ENCODE measurements at regions not wholly inside any gene's neighbourhood (a gene's known extent, or its start where the extent isn't known, plus 50 kb on each side); places are given as distances from the start of the nearest gene placed in this dataset.
"Not testable (repeated sequence)": the region's sequence is repeated elsewhere in the genome, so short reads cannot be mapped to it uniquely, and the experiment has no call there.

DNA sequence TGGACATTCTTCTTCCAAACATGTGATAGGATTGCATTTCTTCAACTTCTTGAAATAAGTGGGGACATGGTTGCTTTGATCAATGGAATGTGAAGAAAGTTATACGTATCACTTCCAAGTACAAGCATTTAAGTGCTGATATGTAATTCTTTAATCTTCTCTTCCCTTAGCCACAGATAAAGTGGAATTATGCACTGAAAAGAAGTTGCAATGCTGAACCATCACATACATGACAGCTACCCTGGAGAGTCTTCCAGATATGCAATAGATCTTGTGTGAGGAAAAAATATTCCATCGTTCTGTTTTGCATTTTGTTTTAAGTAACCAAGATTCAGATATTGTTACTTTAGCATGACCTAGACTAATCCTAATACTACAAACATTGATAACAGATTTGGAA, 674.3 kb downstream of the NSUN3 start:
- DNase-seq: no peak

DNA sequence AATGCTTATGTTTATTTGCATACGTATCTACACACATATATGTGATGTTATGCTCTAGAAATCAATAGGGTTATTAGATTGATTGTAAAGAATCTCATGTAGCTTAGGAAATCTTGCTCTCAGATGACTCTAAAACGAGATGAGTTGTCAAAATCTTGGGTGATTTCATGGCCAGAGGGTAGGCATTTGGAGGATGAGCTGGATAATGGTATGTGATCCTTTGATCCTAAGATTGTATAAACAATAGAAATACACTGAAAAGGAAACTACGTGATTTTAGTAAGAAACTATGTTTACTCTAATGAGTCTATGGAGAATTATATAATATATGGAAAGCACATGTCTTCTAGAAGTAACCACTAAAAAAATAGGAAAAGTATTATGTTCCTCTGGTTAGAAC, 676.6 kb downstream of the NSUN3 start:
- DNase-seq: no peak

DNA sequence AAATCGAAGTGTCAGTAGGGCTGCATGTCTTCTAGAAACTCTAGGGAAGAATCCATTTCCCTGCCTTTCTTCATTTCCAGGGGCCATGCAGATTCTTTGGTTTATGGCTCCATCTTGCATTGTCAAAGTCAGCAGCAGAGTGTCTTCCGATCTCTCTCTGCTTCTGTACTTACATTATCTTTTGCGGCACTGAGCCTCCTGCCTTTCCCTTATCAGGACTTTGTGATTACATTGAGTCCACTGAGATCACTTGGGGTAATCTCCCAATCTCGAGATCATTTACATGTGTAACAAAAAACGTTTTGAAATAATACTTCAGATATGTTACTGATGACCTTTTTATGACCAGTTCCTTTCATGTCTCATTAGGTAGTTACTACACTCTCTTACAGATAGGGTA, 695.9 kb downstream of the NSUN3 start:
- no peak for DNase-seq

DNA sequence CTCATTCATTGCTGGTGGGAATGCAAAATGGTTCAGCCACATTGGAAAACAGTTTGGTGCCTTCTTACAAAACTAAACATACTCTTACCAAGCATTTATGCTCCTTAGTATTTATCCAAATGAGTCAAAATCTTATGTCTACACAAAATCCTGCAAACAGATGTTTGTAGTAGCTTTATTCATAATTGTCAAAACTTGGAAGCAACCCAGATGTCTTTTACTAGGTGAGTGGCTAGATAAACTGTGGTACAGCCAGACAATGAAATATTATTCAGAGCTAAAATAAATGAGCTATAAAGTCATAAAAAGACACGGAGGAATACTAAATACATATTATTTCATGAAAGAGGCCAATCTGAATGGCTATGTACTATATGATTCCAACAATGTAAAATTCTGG, 709.5 kb downstream of the NSUN3 start:
- no peak for DNase-seq

DNA sequence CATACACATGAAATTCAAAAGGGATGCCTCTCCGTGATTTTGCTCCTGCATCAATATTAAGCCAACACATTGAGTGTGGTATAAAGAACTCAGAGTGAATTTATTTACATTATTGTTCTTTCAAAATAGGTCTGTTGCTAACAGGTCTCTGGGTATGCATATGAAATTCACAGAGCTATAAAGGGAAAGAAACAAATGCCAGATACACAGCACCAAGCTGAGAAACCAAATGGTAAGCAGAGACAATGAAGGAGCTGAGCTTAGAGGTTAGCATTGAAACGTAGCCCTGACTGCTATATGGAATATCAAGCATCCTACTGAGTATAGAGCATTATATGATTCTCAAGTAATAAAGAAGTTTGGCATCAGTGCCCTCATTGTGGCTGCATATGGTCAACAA, 712.9 kb downstream of the NSUN3 start:
- no peak for DNase-seq

DNA sequence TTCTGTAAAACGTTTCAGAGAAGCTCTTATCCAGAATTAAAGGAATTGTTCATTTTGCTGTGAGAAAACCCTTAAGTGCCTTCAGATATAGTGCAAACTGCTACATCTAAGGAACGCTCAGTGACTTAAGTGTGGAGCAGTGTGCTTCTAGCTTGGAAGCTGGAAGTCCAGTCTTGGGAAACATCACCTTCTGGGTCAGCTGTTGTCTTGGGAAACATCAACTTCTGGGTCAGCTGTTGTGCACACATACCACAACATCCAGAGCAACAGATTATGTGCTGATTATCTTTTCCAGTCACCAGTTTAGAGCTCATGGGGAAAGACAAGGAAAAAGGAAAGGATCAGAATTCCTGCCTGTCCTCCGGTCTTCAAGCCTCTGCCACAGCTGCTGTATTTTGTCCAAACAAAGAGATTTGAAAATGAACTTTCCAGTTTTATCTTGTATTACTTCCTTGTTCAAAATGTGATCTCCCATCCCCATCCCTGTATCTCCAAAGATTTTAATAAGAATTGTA, 713.6 kb downstream of the NSUN3 start:
- no peak for DNase-seq

DNA sequence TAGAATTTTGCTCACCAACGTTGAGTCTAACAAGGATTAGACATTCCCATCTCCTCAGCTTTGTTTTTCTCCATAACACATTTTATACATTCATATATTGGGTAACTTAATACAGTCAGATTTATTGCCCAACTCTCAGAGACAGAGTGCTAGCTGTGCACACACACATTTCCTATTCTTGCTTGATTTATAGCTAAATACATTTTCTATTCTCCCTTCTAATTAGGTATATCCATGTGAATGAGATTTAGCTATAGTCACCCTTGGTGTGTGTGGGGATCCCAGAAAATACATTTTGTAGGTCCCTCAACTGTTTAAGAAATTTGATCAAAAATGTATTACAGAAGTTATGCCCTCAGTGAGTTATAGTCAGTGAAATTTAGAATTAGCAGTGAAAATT, 715.4 kb downstream of the NSUN3 start:
- DNase-seq: no peak

DNA sequence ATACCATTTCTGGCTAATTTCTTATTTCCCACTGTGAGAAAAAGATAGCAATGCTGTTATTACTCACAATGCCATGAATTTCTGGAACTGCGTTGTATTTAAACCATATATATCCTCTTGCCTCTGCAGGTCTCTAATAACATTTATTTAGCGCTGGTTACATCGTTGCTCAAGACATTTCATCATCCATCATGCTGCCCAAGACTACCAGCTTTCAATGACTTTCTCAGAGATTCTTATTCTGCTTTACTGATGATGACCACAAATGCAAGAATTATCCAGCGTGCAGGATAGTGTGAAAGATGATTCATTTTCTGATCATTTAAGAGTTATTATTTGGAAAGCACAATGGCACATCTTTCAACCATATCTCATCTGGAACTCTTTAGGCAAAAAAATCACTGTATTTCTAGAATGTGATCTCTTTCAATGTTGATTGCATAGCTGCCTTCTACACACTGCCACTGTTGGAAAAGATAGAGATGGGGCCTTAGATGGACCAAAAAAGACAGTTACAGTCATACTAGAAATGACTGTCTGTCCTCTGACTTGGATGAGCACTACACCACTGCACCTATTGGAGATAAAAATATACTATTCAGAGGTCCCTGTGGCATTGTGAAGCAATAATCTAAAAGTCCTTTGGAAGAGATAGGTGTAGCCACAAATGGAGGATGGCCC, 716.1 kb downstream of the NSUN3 start:
- DNase-seq: no peak

DNA sequence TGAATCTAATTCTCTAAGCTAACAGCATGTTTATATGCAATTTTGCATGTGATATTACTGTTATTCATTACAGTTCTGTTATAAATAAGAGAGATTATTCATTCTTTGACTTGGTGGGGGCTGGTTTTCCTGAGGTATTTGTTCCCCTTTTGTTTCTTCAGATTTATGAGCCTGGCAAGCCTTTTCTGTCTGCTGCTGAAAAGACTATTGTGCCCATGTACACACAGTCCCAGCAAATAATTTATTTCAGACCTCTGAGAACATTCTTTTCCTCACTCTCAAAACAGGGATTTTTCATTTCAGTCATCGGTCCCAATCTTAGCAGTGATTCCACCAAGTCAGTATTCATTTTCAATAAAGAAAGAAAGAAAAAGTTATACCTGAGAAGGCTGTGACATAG, 716.8 kb downstream of the NSUN3 start:
- DNase-seq: no peak

DNA sequence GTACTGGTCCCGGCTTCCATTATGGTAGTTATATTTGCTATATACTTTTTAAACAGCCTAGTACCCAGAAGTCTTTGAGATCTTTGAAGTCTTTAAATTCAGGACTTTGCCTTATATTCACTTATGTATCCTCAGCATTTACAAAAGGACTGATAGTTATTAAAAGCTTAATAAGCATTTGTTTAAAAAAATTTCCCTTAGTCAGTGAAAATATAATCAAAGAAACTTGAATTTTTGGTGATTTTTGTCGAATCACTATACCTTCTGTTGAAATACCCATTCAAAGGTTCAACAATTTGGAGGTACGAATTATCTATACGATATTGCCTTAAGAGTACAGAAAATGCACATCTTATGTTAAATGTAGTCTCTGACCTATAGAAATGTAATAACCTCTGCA, 721.4 kb downstream of the NSUN3 start:
- DNase-seq: no peak

DNA sequence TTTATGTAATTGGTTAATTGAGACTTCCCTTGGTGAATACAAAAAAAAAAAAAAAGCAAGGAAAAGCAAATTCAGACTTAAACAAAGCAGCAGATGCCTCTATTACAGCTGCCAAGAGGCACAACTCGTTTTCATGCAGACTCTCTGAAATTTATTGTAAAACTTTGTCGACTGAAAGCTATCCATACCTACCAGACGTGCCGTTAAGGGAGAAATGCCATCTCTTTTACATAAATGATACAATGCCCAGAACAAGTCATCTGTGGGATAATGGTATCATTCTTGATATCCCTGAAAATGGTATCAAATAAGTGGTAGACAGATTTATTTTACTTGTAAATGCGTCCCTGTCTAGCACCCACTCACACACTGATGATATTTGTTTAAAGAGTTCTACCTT, 724.2 kb downstream of the NSUN3 start:
- DNase-seq: no peak

DNA sequence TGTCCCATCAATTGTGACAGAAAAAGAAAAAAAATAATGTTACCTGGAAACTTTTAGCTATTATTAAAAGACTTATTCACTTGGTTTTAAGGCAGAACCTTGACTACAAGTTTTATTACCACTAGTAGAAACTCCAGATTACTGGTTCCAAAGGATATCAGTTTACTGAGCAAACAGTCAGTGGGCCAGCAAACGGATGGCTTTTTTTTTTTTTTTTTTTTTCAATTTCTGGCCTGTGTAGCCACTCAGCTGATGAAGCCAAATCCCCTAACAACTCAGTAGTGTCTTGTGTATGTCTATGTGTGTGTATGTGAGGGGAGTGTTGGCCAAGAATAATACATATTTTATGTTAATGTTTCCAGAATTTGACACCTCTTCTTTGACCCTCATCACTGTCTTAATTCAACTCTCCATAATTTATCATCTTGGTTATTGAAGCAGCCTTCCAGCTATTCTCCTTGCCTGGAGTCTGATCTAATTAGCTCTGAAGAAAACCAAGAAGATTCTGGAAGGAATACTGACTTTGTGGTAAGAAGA, 724.9 kb downstream of the NSUN3 start:
- no peak for DNase-seq

DNA sequence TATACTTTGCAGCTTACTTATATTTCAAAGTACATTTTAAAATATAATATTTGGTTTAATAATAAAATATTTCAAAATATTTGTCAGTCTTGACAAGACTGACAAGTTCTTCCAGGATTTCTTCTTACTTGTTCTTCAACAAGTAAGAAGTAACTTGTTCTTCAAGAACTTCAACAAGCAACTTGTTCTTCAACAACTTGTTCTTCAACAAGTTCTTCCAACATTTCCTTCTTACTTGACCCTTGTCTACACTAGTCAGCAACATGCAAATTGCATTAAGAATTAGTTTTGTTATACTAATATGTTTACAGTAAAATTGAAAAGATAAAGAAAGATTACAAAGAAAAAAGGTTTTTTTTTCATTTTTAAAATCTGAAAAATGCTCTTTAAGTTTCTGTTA, 731.7 kb downstream of the NSUN3 start:
- DNase-seq: no peak

DNA sequence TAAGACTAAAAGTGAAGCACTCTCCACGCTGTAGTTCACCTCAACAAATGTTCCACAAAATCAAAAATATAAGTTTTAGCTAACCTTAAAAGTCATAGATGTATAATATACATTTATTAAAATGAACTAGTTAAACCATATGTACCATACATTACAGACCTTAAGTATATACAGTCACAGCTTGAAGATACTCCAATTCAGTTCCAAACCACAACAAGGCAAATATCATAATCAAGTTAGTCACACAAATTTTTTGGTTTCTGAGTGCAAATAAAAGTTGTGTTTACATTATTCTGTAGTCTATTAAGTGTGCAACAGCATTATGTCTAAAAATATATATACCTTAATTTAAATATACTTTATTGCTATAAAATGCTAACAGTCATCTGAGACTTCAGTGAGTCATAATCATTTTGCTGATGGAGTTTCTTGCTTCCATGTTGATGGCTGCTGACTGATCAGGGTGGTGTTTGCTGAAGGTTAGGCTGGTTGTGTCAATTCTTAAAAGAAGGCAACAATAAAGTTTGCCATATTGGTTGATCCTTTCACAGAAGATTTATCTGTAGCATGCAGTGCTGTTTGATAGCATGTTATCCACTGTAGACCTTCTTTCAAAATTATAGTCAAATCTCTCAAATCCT, 736.7 kb downstream of the NSUN3 start:
- DNase-seq: no peak

DNA sequence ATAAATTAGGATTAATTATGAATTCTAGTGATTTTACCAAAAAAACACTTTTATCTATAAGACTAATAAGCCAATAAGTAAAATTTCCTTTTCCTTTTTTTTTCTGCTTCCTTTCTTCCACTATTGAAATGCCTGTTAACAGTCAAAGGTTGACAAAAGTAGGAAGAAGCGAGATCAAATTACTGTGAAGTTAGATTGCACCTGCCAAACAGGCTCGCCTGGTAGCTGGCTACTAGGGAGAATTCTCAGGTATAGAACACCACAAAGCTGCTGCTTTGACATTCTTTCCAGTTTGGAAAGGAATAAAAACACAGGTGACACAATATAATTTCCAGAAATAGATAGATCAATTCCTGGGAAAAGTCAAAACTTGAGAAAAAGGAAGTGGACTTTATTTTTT, 749.0 kb downstream of the NSUN3 start:
- DNase-seq: no peak

DNA sequence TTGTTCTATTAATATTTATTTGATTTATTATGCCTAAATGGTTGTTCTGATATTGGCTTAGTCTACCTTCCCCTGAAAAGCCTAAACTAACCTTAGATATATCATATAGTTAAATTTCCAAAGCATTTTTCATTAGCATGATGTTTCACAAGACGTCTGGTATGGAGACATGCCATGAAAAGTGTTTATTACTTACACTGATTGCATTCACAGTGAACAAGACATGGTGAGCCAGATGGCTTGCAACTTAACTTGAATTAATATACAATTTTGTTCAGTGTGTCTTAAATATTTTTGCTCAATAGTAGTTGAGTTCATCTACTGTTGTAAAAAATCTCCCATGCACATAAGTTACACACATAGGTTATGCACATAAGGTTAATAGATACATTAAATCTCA, 758.4 kb downstream of the NSUN3 start:
- DNase-seq: no peak

DNA sequence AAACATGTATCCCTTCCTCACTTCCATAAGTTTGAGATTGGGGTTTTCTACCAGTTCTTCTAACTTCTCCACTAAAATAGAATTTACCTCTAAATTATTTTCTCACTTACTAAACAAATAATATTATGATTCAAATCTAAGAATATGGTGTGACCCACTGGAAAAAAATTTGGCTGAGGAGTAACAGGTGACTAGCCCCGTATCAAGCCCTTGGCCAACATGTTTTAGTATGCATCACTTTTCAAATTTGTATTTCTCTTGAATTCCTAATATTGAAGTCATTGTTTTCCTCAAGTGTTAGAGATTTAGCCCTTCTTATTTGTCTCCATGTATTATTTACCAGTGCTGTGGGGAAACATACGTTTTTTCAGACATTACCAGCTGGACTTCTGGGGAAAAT, 759.4 kb downstream of the NSUN3 start:
- DNase-seq: no peak

DNA sequence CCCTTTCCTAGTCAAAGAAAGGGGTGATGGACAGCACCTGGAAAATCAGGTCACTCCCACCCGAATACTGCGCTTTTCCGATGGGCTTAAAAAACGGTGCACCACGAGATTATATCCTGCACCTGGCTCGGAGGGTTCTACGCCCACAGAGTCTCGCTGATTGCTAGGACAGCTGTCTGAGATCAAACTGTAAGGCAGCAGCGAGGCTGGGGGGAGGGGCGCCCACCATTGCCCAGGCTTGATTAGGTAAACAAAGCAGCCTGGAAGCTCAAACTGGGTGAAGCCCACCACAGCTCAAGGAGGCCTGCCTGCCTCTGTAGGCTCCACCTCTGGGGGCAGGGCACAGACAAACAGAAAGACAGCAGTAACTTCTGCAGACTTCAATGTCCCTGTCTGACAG, 783.4 kb downstream of the NSUN3 start:
- DNase-seq: not testable (repeated sequence)

DNA sequence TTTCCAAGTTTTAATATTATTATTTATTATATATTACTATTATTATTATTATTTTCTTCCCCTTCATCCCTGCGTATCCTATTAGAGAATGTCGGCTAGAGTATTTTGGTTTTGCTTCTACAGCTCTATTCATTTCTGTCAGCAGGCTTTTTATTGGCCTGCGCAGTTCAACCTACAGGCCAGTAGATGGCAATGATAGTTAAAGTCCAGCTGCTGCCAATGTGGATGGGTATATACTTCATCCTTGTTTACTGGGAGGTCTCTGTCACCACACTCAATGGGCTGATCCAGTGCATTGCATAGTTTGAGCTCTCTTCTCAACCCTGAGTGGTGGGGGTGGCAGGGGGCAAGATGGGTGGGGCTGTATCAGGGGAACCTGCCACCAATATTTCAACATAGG, 799.8 kb downstream of the NSUN3 start:
- no peak for DNase-seq

DNA sequence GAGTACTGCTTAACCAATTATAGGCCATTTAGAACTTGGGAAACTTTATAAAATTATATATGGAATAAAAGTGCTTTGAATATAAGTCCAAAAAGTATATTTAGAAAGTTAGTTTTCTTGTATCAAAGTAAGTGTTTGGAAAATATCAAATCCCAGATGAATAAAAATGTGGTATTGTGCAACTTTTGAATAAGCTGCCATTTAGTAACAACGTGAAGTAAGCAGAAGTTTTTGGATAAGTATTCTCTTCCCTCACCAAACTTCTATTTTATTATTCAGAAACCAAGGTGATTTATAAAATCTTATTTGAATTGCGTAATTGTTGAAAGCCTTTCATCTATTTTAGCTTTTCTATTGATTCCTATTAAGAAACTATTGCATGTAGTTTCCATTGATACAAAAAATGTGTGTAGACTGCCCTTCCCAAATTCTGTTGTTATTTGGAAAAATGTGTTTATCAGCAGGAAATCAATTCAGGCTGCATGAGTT, 806.2 kb downstream of the NSUN3 start:
- DNase-seq: no peak

DNA sequence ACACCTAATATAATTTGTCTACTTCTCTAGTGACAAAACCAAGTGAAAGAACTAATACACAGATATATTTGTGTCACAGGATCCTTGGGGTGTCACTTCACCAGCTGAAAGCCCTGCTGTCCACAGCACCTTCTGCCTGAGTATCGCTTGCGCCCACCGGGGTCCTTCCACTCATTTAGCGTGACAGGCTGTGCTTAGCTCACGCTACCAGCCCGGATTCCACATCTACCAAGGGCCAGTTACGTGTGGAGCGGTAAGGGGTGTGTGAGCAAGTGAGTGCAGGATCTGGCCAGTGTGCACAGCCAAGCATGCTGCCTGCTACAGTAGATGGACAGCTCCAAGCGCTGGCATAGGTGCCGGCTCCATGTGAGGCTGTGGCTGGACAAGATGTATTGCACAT, 810.9 kb downstream of the NSUN3 start:
- no peak for DNase-seq

DNA sequence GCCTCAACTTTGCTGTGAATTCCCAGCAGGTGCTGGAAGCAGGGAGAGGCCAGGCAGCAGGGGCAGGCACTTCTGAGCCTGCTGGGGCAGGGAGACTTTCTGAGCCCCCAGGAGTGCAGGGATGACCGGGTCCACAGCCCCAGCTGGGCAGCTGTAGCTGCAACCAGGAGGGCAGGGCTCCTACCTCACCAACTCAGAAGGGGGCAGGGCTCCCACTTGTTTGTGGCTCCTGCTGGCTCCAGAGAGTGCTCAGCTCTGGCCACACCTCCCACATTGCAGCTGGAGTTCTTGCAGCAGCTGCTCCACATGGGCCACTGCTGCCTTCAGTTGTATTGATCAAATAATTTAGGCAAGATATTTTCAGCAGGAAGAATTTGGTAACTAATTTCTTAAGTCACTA, 812.3 kb downstream of the NSUN3 start:
- no peak for DNase-seq

DNA sequence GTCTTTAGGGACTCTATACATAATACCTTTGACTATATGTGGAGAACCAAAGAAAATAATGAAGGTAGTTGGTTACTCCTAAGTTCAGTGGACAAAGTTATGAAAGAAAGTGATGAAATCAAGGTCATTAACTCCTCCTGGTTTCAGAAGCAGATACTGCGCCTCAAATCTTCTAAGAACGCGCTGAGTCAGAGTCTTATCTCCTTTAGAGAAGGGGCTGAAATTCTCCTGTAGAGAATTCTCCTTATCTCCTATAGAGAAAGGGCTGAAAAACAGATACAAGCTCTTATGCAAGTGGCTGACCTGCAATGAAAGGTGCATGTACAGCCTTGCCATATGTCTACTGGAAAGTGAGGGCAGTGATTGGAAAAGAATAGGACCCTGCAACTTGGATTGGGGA, 824.2 kb downstream of the NSUN3 start:
- no peak for DNase-seq

DNA sequence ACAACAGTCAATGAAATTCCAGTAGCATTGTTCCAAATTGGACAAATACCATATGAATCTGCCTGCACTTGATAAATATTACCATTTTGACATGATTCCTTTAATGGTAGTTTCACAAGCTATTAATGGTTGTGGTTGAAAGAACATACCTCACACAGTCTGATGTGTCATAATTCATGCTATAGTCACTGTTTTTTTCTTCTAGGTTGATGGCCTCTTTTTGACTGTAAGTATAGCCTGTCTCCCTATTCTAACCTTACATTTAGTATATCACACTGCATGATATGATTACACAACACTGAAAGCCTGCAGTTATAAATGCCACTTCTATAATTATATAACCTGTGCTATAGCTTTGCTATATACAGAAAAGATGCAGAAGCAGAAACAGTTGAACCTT, 834.1 kb downstream of the NSUN3 start:
- no peak for DNase-seq
